OCI-LY3 (cell line): ENCODE measurements at regions not wholly inside any gene's neighbourhood (a gene's known extent, or its start where the extent isn't known, plus 50 kb on each side); places are given as distances from the start of the nearest gene placed in this dataset.
"Not testable (repeated sequence)": the region's sequence is repeated elsewhere in the genome, so short reads cannot be mapped to it uniquely, and the experiment has no call there.

Source experiments
- H2AFZ ChIP-seq: fragments of 200-600, 300-600 bp; shearing (Covaris generic); 2 replicates; pipeline ENCODE4 v1.6.0; 2014; ENCODE audit warnings: antibody characterized with exemption, low read depth, low read length
- H3K27ac ChIP-seq: fragments of 200-600, 300-600 bp; sonication (generic); 2 replicates; pipeline ENCODE4 v1.5.1; 2014; ENCODE audit warnings: mild to moderate bottlenecking, low read length, moderate library complexity, mixed read lengths
- H3K27me3 ChIP-seq: fragments of 200-600, 300-600 bp; sonication (generic); 2 replicates; pipeline ENCODE4 v1.6.1; 2014; ENCODE audit warnings: low read depth, low read length, mixed read lengths
- H3K36me3 ChIP-seq: fragments of 200-600, 300-600 bp; sonication (generic); replicated peaks from 2 replicates; pipeline ENCODE3; 2014; ENCODE audit warnings: low read depth, low read length, mixed read lengths
- H3K4me1 ChIP-seq: fragments of 300-600, 200-600 bp; sonication (generic); 2 replicates; pipeline ENCODE4 v1.6.1; 2014; ENCODE audit warnings: low read length, mixed read lengths
- H3K4me2 ChIP-seq: fragments of 200-600, 300-600 bp; sonication (generic); 2 replicates; pipeline ENCODE4 v1.6.1; 2014; ENCODE audit warnings: low read length, mixed read lengths
- H3K4me3 ChIP-seq: fragments of 300-600, 200-600 bp; sonication (generic); 2 replicates; pipeline ENCODE4 v1.5.1; 2014; ENCODE audit warnings: antibody characterized with exemption, mild to moderate bottlenecking, low read length, moderate library complexity
- H3K79me2 ChIP-seq: fragments of 300-600, 200-600 bp; shearing (Covaris generic); 2 replicates; pipeline ENCODE4 v1.6.1; 2014; ENCODE audit warnings: mild to moderate bottlenecking, low read length, mixed read lengths
- H3K9ac ChIP-seq: fragments of 300-600, 200-600 bp; shearing (Covaris generic); 2 replicates; pipeline ENCODE4 v1.6.0; 2014; ENCODE audit warnings: mild to moderate bottlenecking, low read length, moderate library complexity
- H3K9me3 ChIP-seq: fragments of 200-600, 300-600 bp; shearing (Covaris generic); 2 replicates; pipeline ENCODE4 v1.6.1; 2014; ENCODE audit warnings: low read length, mixed read lengths; ENCODE audit not compliant: insufficient read depth
- H4K20me1 ChIP-seq: fragments of 200-600, 300-600 bp; sonication (generic); 2 replicates; pipeline ENCODE4 v1.6.1; 2016; ENCODE audit warnings: low read length, mixed read lengths; ENCODE audit not compliant: insufficient read depth
- EZH2phosphoT487 ChIP-seq: fragments of 200-600 bp; shearing (Covaris generic); IDR thresholded peaks from 2 replicates; pipeline ENCODE4 v1.6.1; 2018; ENCODE audit warnings: antibody characterized with exemption, mixed run types, low read depth
- TF ChIP-seq, protein P1 (sequence below): fragments of 200-600, 300-600 bp; sonication (generic); IDR thresholded peaks from 2 replicates; pipeline ENCODE4 v1.5.1; 2014; ENCODE audit warnings: antibody characterized with exemption, low read length, low read depth

DNA sequence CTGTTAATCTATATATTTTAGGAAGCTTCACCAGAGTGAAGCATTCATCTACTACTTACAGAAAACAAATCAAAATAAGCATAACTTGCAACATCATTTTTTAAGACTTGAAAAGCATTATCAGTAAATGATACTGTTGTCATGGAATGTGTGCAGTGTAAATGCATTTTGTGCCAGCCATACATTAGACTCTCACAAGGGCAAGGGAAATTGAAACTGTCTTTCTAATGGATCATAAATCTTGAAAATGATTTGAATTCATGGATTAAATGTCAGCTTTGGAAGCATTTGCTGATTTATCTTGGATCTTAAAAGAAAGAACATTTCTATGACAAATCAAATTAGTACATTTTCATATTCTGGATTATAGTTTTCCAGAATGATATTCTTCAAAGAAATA lies 338.3 kb upstream of the SGO1 start:
- Histone ChIP-seq H2AFZ (no peak overlapping the region), H3K4me2 (no peak overlapping the region), H3K36me3 (no peaks in the 10 kb centered on the region), H3K27me3 (no peaks in the 10 kb centered on the region), H4K20me1 (no peaks in the 10 kb centered on the region), H3K4me1 (no peaks in the 10 kb centered on the region), H3K79me2 (no peaks in the 10 kb centered on the region), H3K27ac (no peak overlapping the region), H3K9ac (no peak overlapping the region), H3K4me3 (no peak overlapping the region), H3K9me3 (no peaks in the 10 kb centered on the region)
- TF ChIP-seq, protein P1, sequence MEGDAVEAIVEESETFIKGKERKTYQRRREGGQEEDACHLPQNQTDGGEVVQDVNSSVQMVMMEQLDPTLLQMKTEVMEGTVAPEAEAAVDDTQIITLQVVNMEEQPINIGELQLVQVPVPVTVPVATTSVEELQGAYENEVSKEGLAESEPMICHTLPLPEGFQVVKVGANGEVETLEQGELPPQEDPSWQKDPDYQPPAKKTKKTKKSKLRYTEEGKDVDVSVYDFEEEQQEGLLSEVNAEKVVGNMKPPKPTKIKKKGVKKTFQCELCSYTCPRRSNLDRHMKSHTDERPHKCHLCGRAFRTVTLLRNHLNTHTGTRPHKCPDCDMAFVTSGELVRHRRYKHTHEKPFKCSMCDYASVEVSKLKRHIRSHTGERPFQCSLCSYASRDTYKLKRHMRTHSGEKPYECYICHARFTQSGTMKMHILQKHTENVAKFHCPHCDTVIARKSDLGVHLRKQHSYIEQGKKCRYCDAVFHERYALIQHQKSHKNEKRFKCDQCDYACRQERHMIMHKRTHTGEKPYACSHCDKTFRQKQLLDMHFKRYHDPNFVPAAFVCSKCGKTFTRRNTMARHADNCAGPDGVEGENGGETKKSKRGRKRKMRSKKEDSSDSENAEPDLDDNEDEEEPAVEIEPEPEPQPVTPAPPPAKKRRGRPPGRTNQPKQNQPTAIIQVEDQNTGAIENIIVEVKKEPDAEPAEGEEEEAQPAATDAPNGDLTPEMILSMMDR, result no peak
- TF ChIP-seq EZH2phosphoT487, result no peak

DNA sequence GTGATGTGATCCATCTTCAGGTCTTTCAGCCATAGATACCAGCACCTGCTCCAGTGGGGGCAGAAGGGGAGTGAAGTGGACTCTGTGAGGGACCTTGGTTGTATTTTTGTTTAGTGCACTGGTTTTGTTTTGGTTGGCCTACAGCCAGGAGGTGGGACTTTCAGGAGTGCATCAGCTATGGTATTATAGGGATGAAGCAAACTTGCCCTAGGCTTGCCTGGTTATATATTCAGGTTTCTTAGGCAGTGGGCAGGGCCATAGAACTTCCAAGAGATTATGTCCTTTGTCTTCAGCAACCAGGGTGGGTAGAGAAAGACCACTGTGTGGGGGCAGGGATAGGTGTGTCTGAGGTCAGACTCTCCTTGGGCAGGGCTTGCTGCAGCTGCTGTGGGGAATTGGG lies 337.3 kb upstream of the SGO1 start:
- Histone ChIP-seq H3K27me3 (no peaks in the 10 kb centered on the region), H3K27ac (no peak overlapping the region), H3K79me2 (no peaks in the 10 kb centered on the region), H2AFZ (no peak overlapping the region), H3K4me2 (no peak overlapping the region), H3K4me3 (no peak overlapping the region), H3K9ac (no peak overlapping the region), H3K9me3 (no peaks in the 10 kb centered on the region), H3K36me3 (no peaks in the 10 kb centered on the region), H3K4me1 (no peaks in the 10 kb centered on the region), H4K20me1 (no peaks in the 10 kb centered on the region)
- TF ChIP-seq, protein P1, result no peak
- no peak for TF ChIP-seq EZH2phosphoT487

DNA sequence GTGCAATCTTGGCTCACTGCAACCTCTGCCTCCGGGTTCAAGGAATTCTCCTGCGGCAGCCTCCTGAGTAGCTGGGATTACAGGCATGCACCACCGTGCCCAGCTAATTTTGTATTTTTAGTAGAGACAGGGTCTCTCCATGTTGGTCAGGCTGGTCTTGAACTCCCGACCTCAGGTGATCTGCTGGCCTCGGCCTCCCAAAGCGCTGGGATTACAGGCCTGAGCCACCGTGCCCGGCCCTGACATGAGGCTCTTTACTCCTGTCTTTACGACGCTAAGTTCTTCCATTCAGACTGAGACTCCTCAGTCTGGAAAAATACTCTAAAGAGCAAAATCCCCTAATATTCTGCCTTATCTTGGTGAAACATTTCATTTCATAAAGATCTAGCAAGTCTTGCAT lies 331.3 kb upstream of the SGO1 start:
- H3K4me3 ChIP-seq, H3K36me3 ChIP-seq, H3K9ac ChIP-seq, H3K4me1 ChIP-seq, H3K9me3 ChIP-seq, H4K20me1 ChIP-seq, H3K27ac ChIP-seq, H3K4me2 ChIP-seq, H3K27me3 ChIP-seq, H3K79me2 ChIP-seq, H2AFZ ChIP-seq: not testable (repeated sequence)

DNA sequence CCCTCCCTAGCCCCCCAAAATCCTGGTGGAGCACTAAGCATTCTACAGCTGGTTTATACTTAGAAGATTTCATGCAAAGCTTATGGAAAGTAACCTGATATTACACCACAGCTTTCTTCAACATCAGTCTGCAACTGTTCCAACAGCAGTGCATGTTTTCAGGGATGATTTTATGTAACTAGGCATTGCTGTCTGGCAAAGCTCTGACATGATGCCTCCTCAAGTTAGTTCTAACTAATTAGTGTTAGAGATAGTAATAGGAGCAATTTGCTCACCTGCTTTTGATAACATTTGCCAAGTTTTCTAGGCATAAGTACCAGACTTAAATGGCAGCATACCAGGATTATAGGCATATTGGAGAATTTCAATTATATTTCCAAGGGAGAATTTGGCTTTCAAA lies 330.3 kb upstream of the SGO1 start:
- no peaks in the 10 kb centered on the region for H3K36me3 ChIP-seq
- H3K27ac ChIP-seq, result no peak overlapping the region
- no peak overlapping the region for H3K4me2 ChIP-seq
- H3K4me3 ChIP-seq, result no peak overlapping the region
- no peaks in the 10 kb centered on the region for H4K20me1 ChIP-seq
- no peak overlapping the region for H3K9ac ChIP-seq
- no peaks in the 10 kb centered on the region for H3K9me3 ChIP-seq
- no peak for TF ChIP-seq EZH2phosphoT487
- TF ChIP-seq, protein P1, result no peak
- H2AFZ ChIP-seq, result no peak overlapping the region
- no peaks in the 10 kb centered on the region for H3K27me3 ChIP-seq
- no peaks in the 10 kb centered on the region for H3K79me2 ChIP-seq
- peaks cover 3% of the 10 kb centered on the region; the same call in 1 of the 2 replicates for H3K4me1 ChIP-seq

DNA sequence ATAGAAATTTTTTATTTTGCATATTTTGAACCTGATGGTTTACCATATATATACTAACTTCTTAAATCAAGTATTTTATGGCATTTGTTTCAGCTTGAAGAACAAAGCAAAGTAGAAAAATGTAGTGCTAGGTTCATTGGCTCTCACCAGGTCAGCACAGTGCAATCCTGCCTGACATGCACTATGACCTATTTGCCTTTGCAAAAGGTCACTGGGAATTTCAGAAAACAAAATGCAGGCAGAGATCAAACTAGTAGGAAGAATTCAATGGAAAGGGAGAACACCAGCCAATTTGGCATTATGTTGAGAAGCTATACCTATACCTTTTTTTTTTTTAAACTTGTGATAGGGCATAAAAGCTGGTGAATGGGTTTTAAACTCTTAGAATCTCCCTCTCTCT lies 329.8 kb upstream of the SGO1 start:
- Histone ChIP-seq H3K4me1 (peaks cover 7% of the 10 kb centered on the region; the same call in 1 of the 2 replicates), H3K4me3 (no peak overlapping the region), H2AFZ (no peak overlapping the region), H3K79me2 (no peaks in the 10 kb centered on the region), H3K36me3 (no peaks in the 10 kb centered on the region), H4K20me1 (no peaks in the 10 kb centered on the region), H3K27me3 (no peaks in the 10 kb centered on the region), H3K4me2 (no peak overlapping the region), H3K27ac (no peak overlapping the region), H3K9ac (no peak overlapping the region), H3K9me3 (no peaks in the 10 kb centered on the region)
- TF ChIP-seq, protein P1, result no peak
- no peak for TF ChIP-seq EZH2phosphoT487
